ENCODE measurements at regions not wholly inside any gene's neighbourhood (a gene's known extent, or its start where the extent isn't known, plus 50 kb on each side); places are given as distances from the start of the nearest gene placed in this dataset.

GRCh38 chr13:105848494-105848893 lies 687.0 kb downstream of the EFNB2 start:
- Histone ChIP-seq H3K27ac (ENCODE audit: low read depth) (no peak overlapping the region), H3K27me3 (ENCODE audit: insufficient read depth) (no peaks in the 10 kb centered on the region), H3K36me3 (ENCODE audit: insufficient read depth) (no peaks in the 10 kb centered on the region), H4K20me1 (replicated peaks; ENCODE audit: insufficient read depth) (no peaks in the 10 kb centered on the region), H3K4me2 (no peak overlapping the region), H3K4me3 (no peak overlapping the region), H3K4me1 (ENCODE audit: insufficient read depth) (no peaks in the 10 kb centered on the region), H3K79me2 (replicated peaks; ENCODE audit: insufficient read depth) (no peaks in the 10 kb centered on the region), H3F3A (replicated peaks; ENCODE audit: low read depth) (no peaks in the 10 kb centered on the region), H2AFZ (peak overlapping the region; percentile 56; the same call in 1 of the 2 replicates), H3K9me2 (ENCODE audit: insufficient read depth) (no peaks in the 10 kb centered on the region)
- no peak for DNase-seq (ENCODE audit: low spot score)
- Mint-ChIP-seq H3K4me3 (no peak overlapping the region), H3K4me1 (no peaks in the 10 kb centered on the region), H3K27ac (no peak overlapping the region), H3K9me3 (no peaks in the 10 kb centered on the region), H3K27me3 (ENCODE audit: insufficient read depth, low read depth, poor library complexity) (no peaks in the 10 kb centered on the region), H3K36me3 (ENCODE audit: low read depth) (no peaks in the 10 kb centered on the region)
- ATAC-seq: no peak
- TF ChIP-seq CREB1 (CRISPR knock-in tag; IDR thresholded peaks at IDR 0.05; ENCODE audit: low read depth): no peak
- no peak for TF ChIP-seq ETS1 (IDR thresholded peaks at IDR 0.05)
- no peak for TF ChIP-seq POLR2AphosphoS5 (IDR thresholded peaks at IDR 0.05; ENCODE audit: low read depth)

- no peaks in the 10 kb centered on the region for H3K36me3 Mint-ChIP-seq (ENCODE audit: low read depth)
- Histone ChIP-seq H3K9me2 (ENCODE audit: insufficient read depth) (no peaks in the 10 kb centered on the region), H2AFZ (0 out of 2 replicates have a peak overlapping the region, but pooled peaks have one; percentile 38), H3K27ac (ENCODE audit: low read depth) (no peak overlapping the region), H3K27me3 (ENCODE audit: insufficient read depth) (no peaks in the 10 kb centered on the region), H3K4me1 (ENCODE audit: insufficient read depth) (no peaks in the 10 kb centered on the region), H3K79me2 (replicated peaks; ENCODE audit: insufficient read depth) (no peaks in the 10 kb centered on the region), H4K20me1 (replicated peaks; ENCODE audit: insufficient read depth) (no peaks in the 10 kb centered on the region), H3K4me3 (no peak overlapping the region), H3F3A (replicated peaks; ENCODE audit: low read depth) (no peaks in the 10 kb centered on the region), H3K4me2 (no peak overlapping the region), H3K36me3 (ENCODE audit: insufficient read depth) (no peaks in the 10 kb centered on the region)
- no peaks in the 10 kb centered on the region for H3K4me1 Mint-ChIP-seq
- no peaks in the 10 kb centered on the region for H3K27me3 Mint-ChIP-seq (ENCODE audit: insufficient read depth, low read depth, poor library complexity)
- no peaks in the 10 kb centered on the region for H3K9me3 Mint-ChIP-seq
- DNase-seq (ENCODE audit: low spot score): no peak
- TF ChIP-seq ZNF462 (CRISPR knock-in tag; IDR thresholded peaks at IDR 0.05) (no peak), ZNF331 (CRISPR knock-in tag; IDR thresholded peaks at IDR 0.05; ENCODE audit: low read depth) (no peak), EZH2phosphoT487 (IDR thresholded peaks at IDR 0.05; ENCODE audit: unreplicated experiment) (no peak), ZNF114 (CRISPR knock-in tag; IDR thresholded peaks at IDR 0.05) (no peak), POLR2AphosphoS5 (IDR thresholded peaks at IDR 0.05; ENCODE audit: low read depth) (no peak)
- ATAC-seq: no peak
- H3K4me3 Mint-ChIP-seq: no peak overlapping the region
- no peak overlapping the region for H3K27ac Mint-ChIP-seq
These were observed 687.8 kb downstream of the EFNB2 start for GRCh38 chr13:105847527-105848291.

Data from GM23338 (cell line).